Glutamatergic neuron (in vitro differentiated cells): ENCODE measurements at regions not wholly inside any gene's neighbourhood (a gene's known extent, or its start where the extent isn't known, plus 50 kb on each side); places are given as distances from the start of the nearest gene placed in this dataset.

Experiments used
- DNase-seq: peaks from one replicate; pipeline ENCODE4 v3.0.0; 2022
- H3K27ac Mint-ChIP-seq: one replicate; pipeline ENCODE4 v1.8.0; 2020; ENCODE audit warnings: mild to moderate bottlenecking, mixed read lengths, inconsistent platforms; ENCODE audit not compliant: unreplicated experiment
- H3K27me3 Mint-ChIP-seq: one replicate; pipeline ENCODE4 v1.8.0; 2020; ENCODE audit warnings: mild to moderate bottlenecking, moderate library complexity, mixed read lengths, inconsistent platforms; ENCODE audit not compliant: unreplicated experiment
- H3K36me3 Mint-ChIP-seq: one replicate; pipeline ENCODE4 v1.8.0; 2020; ENCODE audit warnings: mild to moderate bottlenecking, mixed read lengths, inconsistent platforms; ENCODE audit not compliant: unreplicated experiment
- H3K4me1 Mint-ChIP-seq: one replicate; pipeline ENCODE4 v1.8.0; 2020; ENCODE audit warnings: mild to moderate bottlenecking, low read depth, mixed read lengths, inconsistent platforms; ENCODE audit not compliant: unreplicated experiment
- H3K4me3 Mint-ChIP-seq: one replicate; pipeline ENCODE4 v1.8.0; 2020; ENCODE audit warnings: mild to moderate bottlenecking, mixed read lengths, inconsistent platforms; ENCODE audit not compliant: unreplicated experiment
- H3K9me3 Mint-ChIP-seq: one replicate; pipeline ENCODE4 v1.8.0; 2020; ENCODE audit warnings: mild to moderate bottlenecking, moderate library complexity, mixed read lengths, inconsistent platforms; ENCODE audit not compliant: unreplicated experiment
- CTCF ChIP-seq: fragments of 200-600 bp; sonication (generic); IDR thresholded peaks from one replicate; pipeline ENCODE4 v1.5.0; 2021; ENCODE audit not compliant: partially characterized antibody, unreplicated experiment

GRCh38 chr22:48237466-48238283, 1475.2 kb downstream of the TBC1D22A start:
- Mint-ChIP-seq H3K27ac (no peak overlapping the region), H3K4me1 (no peaks in the 10 kb centered on the region), H3K36me3 (peaks cover 4% of the 10 kb centered on the region), H3K27me3 (peaks cover 10% of the 10 kb centered on the region), H3K4me3 (no peak overlapping the region), H3K9me3 (peaks cover 13% of the 10 kb centered on the region)
- no peak for DNase-seq
- no peak for TF ChIP-seq CTCF

DNA sequence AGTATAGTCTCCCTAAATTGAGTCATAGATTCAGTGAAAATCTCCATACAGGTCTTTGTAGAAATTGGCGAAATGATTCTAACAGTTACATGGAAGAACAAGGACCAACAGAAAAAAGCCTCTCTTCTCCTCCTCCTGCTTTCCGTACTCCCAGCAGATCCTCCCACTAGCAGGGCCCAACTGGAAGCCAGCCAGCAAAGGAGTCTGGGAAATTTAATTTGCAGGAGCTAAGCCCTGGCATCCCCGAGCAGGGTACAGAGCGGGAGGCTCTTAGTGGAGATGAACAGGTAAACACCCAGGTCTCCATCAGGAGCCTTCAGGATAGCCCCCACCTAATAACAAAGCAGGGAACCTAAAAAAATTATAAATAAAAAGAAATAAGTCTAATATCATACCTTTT, 1473.8 kb downstream of the TBC1D22A start:
- no peak for DNase-seq
- Mint-ChIP-seq H3K4me1 (no peaks in the 10 kb centered on the region), H3K36me3 (peaks cover 4% of the 10 kb centered on the region), H3K4me3 (no peak overlapping the region), H3K27me3 (peaks cover 10% of the 10 kb centered on the region), H3K27ac (no peak overlapping the region), H3K9me3 (peaks cover 13% of the 10 kb centered on the region)
- no peak for TF ChIP-seq CTCF

DNA sequence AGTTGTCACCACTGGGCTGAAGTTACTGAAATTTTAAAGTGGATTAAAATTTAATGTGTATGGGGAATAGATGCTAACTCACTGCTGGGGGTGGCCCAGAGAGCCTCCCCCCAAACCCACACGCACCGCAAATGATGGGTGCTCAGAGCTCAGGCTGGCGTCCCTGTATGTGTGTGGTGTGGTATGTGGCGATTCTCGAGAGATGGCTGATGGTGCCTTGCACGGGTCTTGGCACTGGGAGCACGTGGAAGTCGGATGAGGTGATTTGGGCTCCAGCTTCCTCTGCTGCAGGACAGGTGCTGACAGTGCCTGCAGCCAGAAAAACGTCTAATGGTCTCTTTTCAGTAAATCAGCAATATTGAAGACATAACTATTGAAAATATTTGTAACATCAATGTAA, 1473.3 kb downstream of the TBC1D22A start:
- peaks cover 13% of the 10 kb centered on the region for H3K9me3 Mint-ChIP-seq
- no peak overlapping the region for H3K27ac Mint-ChIP-seq
- no peak overlapping the region for H3K4me3 Mint-ChIP-seq
- peaks cover 10% of the 10 kb centered on the region for H3K27me3 Mint-ChIP-seq
- no peak for DNase-seq
- H3K4me1 Mint-ChIP-seq, result no peaks in the 10 kb centered on the region
- peaks cover 4% of the 10 kb centered on the region for H3K36me3 Mint-ChIP-seq
- no peak for TF ChIP-seq CTCF

- Mint-ChIP-seq H3K4me1 (no peaks in the 10 kb centered on the region), H3K36me3 (peaks cover 8% of the 10 kb centered on the region), H3K4me3 (no peak overlapping the region), H3K27ac (no peak overlapping the region), H3K27me3 (peaks cover 4% of the 10 kb centered on the region), H3K9me3 (peaks cover 6% of the 10 kb centered on the region)
- TF ChIP-seq CTCF, result no peak
- no peak for DNase-seq
Observed at GRCh38 chr22:48234011-48234410, 1471.6 kb downstream of the TBC1D22A start.

- no peaks in the 10 kb centered on the region for H3K4me1 Mint-ChIP-seq
- TF ChIP-seq CTCF, result no peak
- peaks cover 8% of the 10 kb centered on the region for H3K36me3 Mint-ChIP-seq
- H3K27me3 Mint-ChIP-seq, result peaks cover 4% of the 10 kb centered on the region
- DNase-seq, result no peak
- no peak overlapping the region for H3K27ac Mint-ChIP-seq
- H3K4me3 Mint-ChIP-seq, result no peak overlapping the region
- peaks cover 6% of the 10 kb centered on the region for H3K9me3 Mint-ChIP-seq
Observed at GRCh38 chr22:48233586-48233985, 1471.1 kb downstream of the TBC1D22A start.
